HepG2 (cell line): ENCODE measurements at regions not wholly inside any gene's neighbourhood (a gene's known extent, or its start where the extent isn't known, plus 50 kb on each side); places are given as distances from the start of the nearest gene placed in this dataset.
"Not testable (repeated sequence)": the region's sequence is repeated elsewhere in the genome, so short reads cannot be mapped to it uniquely, and the experiment has no call there.

Source experiments
- ATAC-seq: fragments of 200-7000 bp; cut with Tn5 transposase; 3 replicates; pipeline ENCODE4 v1.9.1; 2020; ENCODE audit warnings: mild to moderate bottlenecking, moderate library complexity
- BruUV-seq: library from RNA; stranded (reverse); fragments of 400-500 nt; replicated peaks from 2 replicates; lab custom pipeline; 2021; lab: Mats Ljungman, UMichigan
- CTCF ChIA-PET: fragments of 300-600 bp; formaldehyde crosslinking; extraction: SDS; loops from one replicate; lab custom pipeline; 2021; ENCODE audit warnings: low total read pairs, inconsistent platforms, low intra/inter-chr PET ratio; lab: Yijun Ruan, JAX
- POLR2A ChIA-PET: fragments of 350-600 bp; sonication (Branson Sonifier 250); formaldehyde crosslinking; loops from one replicate; lab custom pipeline; 2020; ENCODE audit warnings: antibody characterized with exemption, inconsistent platforms; lab: Yijun Ruan, JAX
- DNase-seq: peaks from one replicate; pipeline ENCODE4 v3.0.0-alpha.2; 2015; ENCODE audit warnings: low spot score
- FAIRE-seq: peaks from 3 replicates; lab custom pipeline; 2011; peaks lifted over from hg19 to GRCh38; lab: Jason Lieb, UNC
- H2AFZ ChIP-seq: one replicate; pipeline ENCODE4 v1.6.1; 2011; ENCODE audit warnings: low read length, inconsistent platforms
- H3K27ac ChIP-seq: fragments of 300-600 bp; 3 replicates; pipeline ENCODE4 v1.8.0; 2011; ENCODE audit warnings: mixed run types, mild to moderate bottlenecking, mixed read lengths, low read length, inconsistent platforms; ENCODE audit not compliant: insufficient read depth; ENCODE audit errors: extremely low read length
- H3K27me3 ChIP-seq, 2 experiments: fragments of 200-600 bp in 1 of 2; 2 replicates in 1 of 2; 3 replicates in 1 of 2; pipeline versions ENCODE4 v1.6.0 to v1.8.0; 2011; ENCODE audit warnings: low read length in 2 of 2, mild to moderate bottlenecking in 2 of 2, moderate library complexity in 2 of 2, inconsistent platforms in 1 of 2; ENCODE audit not compliant: insufficient read depth in 2 of 2, control insufficient read depth in 1 of 2
- H3K36me3 ChIP-seq, 2 experiments: fragments of 200-600 bp in 1 of 2; replicated peaks in 1 of 2; 2 replicates in 1 of 2; 3 replicates in 1 of 2; pipeline versions ENCODE4 v1.5.1 to v1.8.0; 2011; ENCODE audit warnings: low read length in 2 of 2, inconsistent platforms in 1 of 2; ENCODE audit not compliant: insufficient read depth in 2 of 2, control insufficient read depth in 1 of 2
- H3K4me1 ChIP-seq: 2 replicates; pipeline ENCODE4 v1.5.1; 2012; ENCODE audit warnings: low read length, inconsistent platforms; ENCODE audit not compliant: insufficient read depth
- H3K4me2 ChIP-seq: 2 replicates; pipeline ENCODE4 v1.6.0; 2011; ENCODE audit warnings: low read depth, low read length, inconsistent platforms
- H3K4me3 ChIP-seq, 3 experiments: fragments of 200-600 bp in 1 of 3; sonication (generic), shearing (Covaris generic) in 1 of 3; replicated peaks in 1 of 3; 2 replicates each; pipeline ENCODE4 v1.5.1; 2011 to 2016; ENCODE audit warnings: low read length in 3 of 3, inconsistent platforms in 2 of 3, low read depth in 2 of 3, mild to moderate bottlenecking in 2 of 3, control low read depth in 1 of 3, mixed read lengths in 1 of 3; ENCODE audit not compliant: insufficient read depth in 1 of 3
- H3K79me2 ChIP-seq: one replicate; pipeline ENCODE4 v1.6.1; 2011; ENCODE audit warnings: low read length, inconsistent platforms; ENCODE audit not compliant: insufficient read depth
- H3K9ac ChIP-seq: 2 replicates; pipeline ENCODE4 v1.6.0; 2011; ENCODE audit warnings: mild to moderate bottlenecking, low read depth, low read length, inconsistent platforms; ENCODE audit not compliant: insufficient read depth
- H3K9me3 ChIP-seq: 2 replicates; pipeline ENCODE4 v1.5.1; 2012; ENCODE audit warnings: mild to moderate bottlenecking, low read length
- H4K20me1 ChIP-seq: 2 replicates; pipeline ENCODE4 v1.6.0; 2011; ENCODE audit warnings: inconsistent platforms, mild to moderate bottlenecking, low read length, moderate library complexity; ENCODE audit not compliant: insufficient read depth
- KDM6A ChIP-seq: IDR thresholded peaks from 2 replicates; pipeline ENCODE4 v1.6.1; 2016; ENCODE audit warnings: low read depth
- MED13 ChIP-seq: sonication (generic); formaldehyde crosslinking; IDR thresholded peaks from 2 replicates; pipeline ENCODE4 v1.5.0; 2020; ENCODE audit warnings: missing genetic modification reagents
- MIER3 ChIP-seq: IDR thresholded peaks from 2 replicates; pipeline ENCODE4 v1.6.1; 2016; ENCODE audit warnings: missing compliant biosample characterization, borderline replicate concordance
- RARG ChIP-seq: sonication (generic); formaldehyde crosslinking; IDR thresholded peaks from 2 replicates; pipeline ENCODE4 v1.4.0; 2020; ENCODE audit warnings: low read depth, mild to moderate bottlenecking, missing genetic modification reagents
- TIGD3 ChIP-seq: sonication (generic); formaldehyde crosslinking; IDR thresholded peaks from 2 replicates; pipeline ENCODE4 v1.5.1; 2020; ENCODE audit warnings: mild to moderate bottlenecking, missing genetic modification reagents, borderline replicate concordance
- ZSCAN9 ChIP-seq: IDR thresholded peaks from 2 replicates; pipeline ENCODE4 v1.6.1; 2016; ENCODE audit warnings: borderline replicate concordance
- WGBS: methylation state at CpG from one replicate; pipeline ENCODE4 v1.1.6; 2017; ENCODE audit warnings: low lambda C conversion rate; 5-methylcytosine and 5-hydroxymethylcytosine counted together
- in situ Hi-C: cut with HindIII; loops from 2 replicates; pipeline ENCODE4 v1.10.0; 2017; ENCODE audit warnings: low pct_unique_long_range_greater_than_20kb; ENCODE audit not compliant: extremely low pct_ligation_motif_present
- intact Hi-C: fragments of 100-400 bp; cut with micrococcal nuclease; formaldehyde crosslinking; loops from one replicate; pipeline ENCODE4 v1.10.0; 2022; ENCODE audit not compliant: unreplicated experiment

GRCh38 chr20:29497261-29497671 is 1760.2 kb upstream of the DEFB115 start:
- Histone ChIP-seq H3K9ac (no peak overlapping the region), H3K27ac (no peak overlapping the region), H3K79me2 (no peaks in the 10 kb centered on the region), H2AFZ (no peak overlapping the region), H4K20me1 (no peaks in the 10 kb centered on the region), H3K27me3 (no peaks in the 10 kb centered on the region), H3K4me3 (no peak overlapping the region), H3K9me3 (peaks cover 34% of the 10 kb centered on the region), H3K36me3 (no peaks in the 10 kb centered on the region)
- in situ Hi-C loops = no loop called here
- FAIRE-seq = no peak
- POLR2A ChIA-PET = no interaction called here
- intact Hi-C loops = no loop called here
- TF ChIP-seq TIGD3 (CRISPR knock-in tag) (no peak), KDM6A (no peak), RARG (no peak), ZSCAN9 (CRISPR knock-in tag) (no peak), MED13 (CRISPR knock-in tag) (no peak), MIER3 (CRISPR knock-in tag) (no peak)
- TF ChIP-seq, all 625 proteins: peak for 0
- 69% methylated on average over 38 of the region's 39 CpGs for WGBS
- DNase-seq (peak; percentile 12), ATAC-seq (no peak; the same call in 2 of the 3 replicates)
- CTCF ChIA-PET = no interaction called here
- no TSS peak for BruUV-seq
- no peak overlapping the region for H3K4me2 ChIP-seq
- H3K4me1 ChIP-seq = no peaks in the 10 kb centered on the region

- in situ Hi-C loops, H3K4me3 ChIP-seq, H2AFZ ChIP-seq, CTCF ChIA-PET, H4K20me1 ChIP-seq, ATAC-seq, FAIRE-seq, DNase-seq, intact Hi-C loops, H3K4me1 ChIP-seq, H3K4me2 ChIP-seq, H3K27me3 ChIP-seq, H3K9ac ChIP-seq, H3K79me2 ChIP-seq, H3K27ac ChIP-seq, POLR2A ChIA-PET, BruUV-seq, H3K36me3 ChIP-seq: not testable (repeated sequence)
- H3K9me3 ChIP-seq = peaks cover 34% of the 10 kb centered on the region
- whole genome bisulfite sequencing = 59% methylated on average over 18 of the region's 18 CpGs
Measured at GRCh38 chr20:29497684-29498083, 1759.8 kb upstream of the DEFB115 start.

- H3K36me3 ChIP-seq, ATAC-seq, intact Hi-C loops: not testable (repeated sequence)
Measured at GRCh38 chr20:29500738-29501137, 1756.7 kb upstream of the DEFB115 start.

More at GRCh38 chr20:29500738-29501137, 1756.7 kb upstream of the DEFB115 start:
- DNase-seq, H3K27ac ChIP-seq, in situ Hi-C loops, H3K4me2 ChIP-seq, POLR2A ChIA-PET, H3K4me1 ChIP-seq, FAIRE-seq, H3K27me3 ChIP-seq, BruUV-seq, H2AFZ ChIP-seq, H3K9ac ChIP-seq, H3K4me3 ChIP-seq, H3K79me2 ChIP-seq, H4K20me1 ChIP-seq, CTCF ChIA-PET: not testable (repeated sequence)
- peaks cover 33% of the 10 kb centered on the region for H3K9me3 ChIP-seq
- 6% methylated on average over 3 of the region's 3 CpGs for WGBS
